ENCODE measurements at regions not wholly inside any gene's neighbourhood (a gene's known extent, or its start where the extent isn't known, plus 50 kb on each side); places are given as distances from the start of the nearest gene placed in this dataset.

GRCh38 chr13:34410678-34411077 is 531.4 kb upstream of the NBEA start:
- Histone ChIP-seq H3K27me3 (no peaks in the 10 kb centered on the region), H3K36me3 (no peaks in the 10 kb centered on the region), H3K9me3 (no peaks in the 10 kb centered on the region), H3K27ac (peak overlapping the region in 1 of 4 donors; percentile 13), H3K4me3 (no peak overlapping the region), H3K4me1 (peaks cover 0 to 13% (median 0%) of the 10 kb centered on the region in 3 donors)
- 74 to 75% methylated on average over 4 of the region's 4 CpGs for WGBS, 2 donors
- intact Hi-C loops (cut with DNase I) = no loop called here
- no peak for DNase-seq
- TF ChIP-seq POLR2A (IDR thresholded peaks at IDR 0.05) = no peak

- intact Hi-C loops (cut with DNase I) = no loop called here
- Histone ChIP-seq H3K4me3 (no peak overlapping the region), H3K27ac (peak overlapping the region in 1 of 4 donors; percentile 13), H3K9me3 (no peaks in the 10 kb centered on the region), H3K4me1 (peaks cover 0 to 13% (median 0%) of the 10 kb centered on the region in 3 donors), H3K27me3 (no peaks in the 10 kb centered on the region), H3K36me3 (no peaks in the 10 kb centered on the region)
- DNase-seq = no peak
- WGBS, 2 donors = 79 to 81% methylated on average over 1 of the region's 1 CpG
- TF ChIP-seq POLR2A (IDR thresholded peaks at IDR 0.05) = no peak
- no peak for TF ChIP-seq CTCF (IDR thresholded peaks at IDR 0.05)
Measured at GRCh38 chr13:34411177-34411576, 530.9 kb upstream of the NBEA start.

GRCh38 chr13:34411894-34412293 is 530.2 kb upstream of the NBEA start:
- no peak overlapping the region for H3K27ac ChIP-seq
- H3K4me1 ChIP-seq = peaks cover 0 to 13% (median 0%) of the 10 kb centered on the region in 3 donors
- H3K9me3 ChIP-seq = no peaks in the 10 kb centered on the region
- no peak overlapping the region for H3K4me3 ChIP-seq
- DNase-seq = no peak
- intact Hi-C loops (cut with DNase I) = no loop called here
- no peaks in the 10 kb centered on the region for H3K27me3 ChIP-seq
- TF ChIP-seq POLR2A (IDR thresholded peaks at IDR 0.05) (no peak), CTCF (IDR thresholded peaks at IDR 0.05) (no peak)
- 60% methylated on average over 4 of the region's 4 CpGs for WGBS, 2 donors
- H3K36me3 ChIP-seq = no peaks in the 10 kb centered on the region

GRCh38 chr13:34412295-34412694 is 529.8 kb upstream of the NBEA start:
- H3K27me3 ChIP-seq = no peaks in the 10 kb centered on the region
- DNase-seq = no peak
- no peaks in the 10 kb centered on the region for H3K9me3 ChIP-seq
- no peaks in the 10 kb centered on the region for H3K36me3 ChIP-seq
- no peak overlapping the region for H3K27ac ChIP-seq
- no peak for TF ChIP-seq CTCF (IDR thresholded peaks at IDR 0.05)
- no peak for TF ChIP-seq POLR2A (IDR thresholded peaks at IDR 0.05)
- H3K4me1 ChIP-seq = peaks cover 0 to 13% (median 0%) of the 10 kb centered on the region in 3 donors
- intact Hi-C loops (cut with DNase I) = no loop called here
- no peak overlapping the region for H3K4me3 ChIP-seq

- H3K9me3 ChIP-seq = no peaks in the 10 kb centered on the region
- H3K4me3 ChIP-seq = no peak overlapping the region
- H3K4me1 ChIP-seq = peaks cover 0 to 13% (median 0%) of the 10 kb centered on the region in 3 donors
- H3K27ac ChIP-seq = peak overlapping the region in 1 of 4 donors; percentile 39
- 70 to 79% methylated on average over 2 of the region's 2 CpGs for WGBS, 2 donors
- intact Hi-C loops (cut with DNase I) = no loop called here
- no peak for TF ChIP-seq POLR2A (IDR thresholded peaks at IDR 0.05)
- TF ChIP-seq CTCF (IDR thresholded peaks at IDR 0.05) = no peak
- no peak for DNase-seq
- H3K27me3 ChIP-seq = no peaks in the 10 kb centered on the region
- no peaks in the 10 kb centered on the region for H3K36me3 ChIP-seq
Measured at GRCh38 chr13:34412817-34413375, 529.2 kb upstream of the NBEA start.

Data from esophagus squamous epithelium (tissue), 5 donors.